Osteoblast (primary cell): ENCODE measurements at regions not wholly inside any gene's neighbourhood (a gene's known extent, or its start where the extent isn't known, plus 50 kb on each side); places are given as distances from the start of the nearest gene placed in this dataset.

Experiments used
- DNase-seq: peaks from one replicate; pipeline ENCODE4 v3.0.0; 2011; ENCODE audit warnings: low spot score, mixed read lengths; ENCODE audit not compliant: insufficient read length; ENCODE audit errors: missing footprints
- H2AFZ ChIP-seq: 2 replicates; pipeline ENCODE4 v1.6.0; 2011; ENCODE audit warnings: mild to moderate bottlenecking, low read length
- H3K27ac ChIP-seq: 2 replicates; pipeline ENCODE4 v1.5.1; 2011; ENCODE audit warnings: mild to moderate bottlenecking, low read depth, low read length, moderate library complexity
- H3K27me3 ChIP-seq: 2 replicates; pipeline ENCODE4 v1.6.0; 2012; ENCODE audit warnings: mild to moderate bottlenecking, control low read depth, inconsistent platforms, low read length, moderate library complexity; ENCODE audit not compliant: insufficient read depth
- H3K36me3 ChIP-seq: 2 replicates; pipeline ENCODE4 v1.5.1; 2011; ENCODE audit warnings: mild to moderate bottlenecking, low read length, control low read depth, moderate library complexity; ENCODE audit not compliant: insufficient read depth
- H3K4me1 ChIP-seq: 2 replicates; pipeline ENCODE4 v1.5.1; 2011; ENCODE audit warnings: mild to moderate bottlenecking, low read length, control low read depth, moderate library complexity; ENCODE audit not compliant: insufficient read depth
- H3K4me2 ChIP-seq: 2 replicates; pipeline ENCODE4 v1.6.0; 2011; ENCODE audit warnings: mild to moderate bottlenecking, low read length; ENCODE audit not compliant: insufficient read depth
- H3K4me3 ChIP-seq: fragments of 200-600 bp; sonication (generic); 3 replicates; pipeline ENCODE4 v1.5.1; 2012; ENCODE audit warnings: mild to moderate bottlenecking, low read length, inconsistent platforms; ENCODE audit not compliant: insufficient read depth
- H3K79me2 ChIP-seq: 2 replicates; pipeline ENCODE4 v1.6.0; 2012; ENCODE audit warnings: mild to moderate bottlenecking, low read length, control low read depth, inconsistent platforms; ENCODE audit not compliant: insufficient read depth
- H3K9me3 ChIP-seq: 2 replicates; pipeline ENCODE4 v1.5.1; 2011; ENCODE audit warnings: low read depth, low read length, control low read depth
- H4K20me1 ChIP-seq: 2 replicates; pipeline ENCODE4 v1.6.0; 2012; ENCODE audit warnings: mild to moderate bottlenecking, low read length, control low read depth; ENCODE audit not compliant: insufficient read depth
- CTCF ChIP-seq: IDR thresholded peaks from 2 replicates; pipeline ENCODE4 v1.5.1; 2011; ENCODE audit warnings: mild to moderate bottlenecking, low read depth, low read length, moderate library complexity; ENCODE audit errors: extremely low read depth

- Histone ChIP-seq H3K4me2 (no peak overlapping the region), H3K36me3 (no peaks in the 10 kb centered on the region), H3K79me2 (no peaks in the 10 kb centered on the region), H2AFZ (no peak overlapping the region), H3K9me3 (no peaks in the 10 kb centered on the region), H4K20me1 (no peaks in the 10 kb centered on the region), H3K4me1 (no peaks in the 10 kb centered on the region), H3K27me3 (no peaks in the 10 kb centered on the region), H3K4me3 (no peak overlapping the region), H3K27ac (no peak overlapping the region)
- DNase-seq: no peak
- no peak for TF ChIP-seq CTCF
Observed at GRCh38 chr10:9878383-9878782, 1139.3 kb upstream of the CELF2 start.

GRCh38 chr10:9885761-9886160, 1131.9 kb upstream of the CELF2 start:
- Histone ChIP-seq H3K36me3 (no peaks in the 10 kb centered on the region), H3K9me3 (no peaks in the 10 kb centered on the region), H3K4me2 (no peak overlapping the region), H3K4me3 (no peak overlapping the region), H3K27me3 (no peaks in the 10 kb centered on the region), H3K79me2 (no peaks in the 10 kb centered on the region), H3K4me1 (no peaks in the 10 kb centered on the region), H2AFZ (no peak overlapping the region), H3K27ac (no peak overlapping the region), H4K20me1 (no peaks in the 10 kb centered on the region)
- no peak for TF ChIP-seq CTCF
- DNase-seq: no peak

GRCh38 chr10:9886772-9887171, 1130.9 kb upstream of the CELF2 start:
- no peak overlapping the region for H2AFZ ChIP-seq
- no peaks in the 10 kb centered on the region for H3K9me3 ChIP-seq
- H3K4me3 ChIP-seq: no peak overlapping the region
- no peaks in the 10 kb centered on the region for H4K20me1 ChIP-seq
- no peaks in the 10 kb centered on the region for H3K27me3 ChIP-seq
- TF ChIP-seq CTCF: no peak
- H3K4me2 ChIP-seq: no peak overlapping the region
- H3K27ac ChIP-seq: no peak overlapping the region
- no peak for DNase-seq
- no peaks in the 10 kb centered on the region for H3K36me3 ChIP-seq
- no peaks in the 10 kb centered on the region for H3K79me2 ChIP-seq
- no peaks in the 10 kb centered on the region for H3K4me1 ChIP-seq

GRCh38 chr10:9895453-9895852, 1122.2 kb upstream of the CELF2 start:
- Histone ChIP-seq H3K4me1 (no peaks in the 10 kb centered on the region), H3K9me3 (no peaks in the 10 kb centered on the region), H3K79me2 (no peaks in the 10 kb centered on the region), H3K36me3 (no peaks in the 10 kb centered on the region), H3K4me3 (no peak overlapping the region), H3K27me3 (no peaks in the 10 kb centered on the region), H4K20me1 (no peaks in the 10 kb centered on the region), H2AFZ (no peak overlapping the region), H3K27ac (no peak overlapping the region), H3K4me2 (no peak overlapping the region)
- TF ChIP-seq CTCF: no peak
- no peak for DNase-seq
